GM23338 (cell line): ENCODE measurements at regions not wholly inside any gene's neighbourhood (a gene's known extent, or its start where the extent isn't known, plus 50 kb on each side); places are given as distances from the start of the nearest gene placed in this dataset.

Experiments
- CREB1 ChIP-seq: fragments of 250-450 bp; sonication (Bioruptor Pico); IDR thresholded peaks from 2 replicates; pipeline ENCODE4 v1.5.0; 2020; ENCODE audit warnings: low read depth, mild to moderate bottlenecking, moderate library complexity
- EZH2 ChIP-seq: fragments of 200-600 bp; sonication (generic); IDR thresholded peaks from one replicate; pipeline ENCODE4 v1.8.0; 2017; ENCODE audit warnings: antibody characterized with exemption, mild to moderate bottlenecking, low read depth; ENCODE audit not compliant: unreplicated experiment
- EZH2phosphoT487 ChIP-seq: fragments of 200-600 bp; sonication (generic); IDR thresholded peaks from one replicate; pipeline ENCODE4 v1.8.1; 2018; ENCODE audit warnings: antibody characterized with exemption; ENCODE audit not compliant: unreplicated experiment
- JUNB ChIP-seq: IDR thresholded peaks from one replicate; pipeline ENCODE4 v1.6.1; 2016; ENCODE audit warnings: antibody characterized with exemption; ENCODE audit not compliant: unreplicated experiment
- NANOG ChIP-seq: IDR thresholded peaks from 2 replicates; pipeline ENCODE4 v1.6.1; 2016; ENCODE audit warnings: antibody characterized with exemption, borderline replicate concordance
- POLR2AphosphoS5 ChIP-seq: IDR thresholded peaks from 2 replicates; pipeline ENCODE4 v1.6.1; 2016; ENCODE audit warnings: antibody characterized with exemption, low read depth
- ZNF331 ChIP-seq: fragments of 250-450 bp; sonication (Bioruptor Pico); IDR thresholded peaks from 2 replicates; pipeline ENCODE4 v1.5.0; 2020; ENCODE audit warnings: low read depth, mild to moderate bottlenecking, moderate library complexity
- TF ChIP-seq, protein P1 (sequence below), 2 experiments: fragments of 200-600 bp in 1 of 2; sonication (generic) in 1 of 2; conservative IDR thresholded peaks; 2 replicates each; pipeline versions ENCODE4 v1.5.1 to v1.6.1; 2016 to 2017; ENCODE audit warnings: antibody characterized with exemption in 2 of 2, low read depth in 2 of 2, mild to moderate bottlenecking in 2 of 2, moderate library complexity in 1 of 2
- TF ChIP-seq, protein P2 (sequence below): IDR thresholded peaks from 2 replicates; pipeline ENCODE4 v1.6.1; 2016; ENCODE audit warnings: antibody characterized with exemption
- TF ChIP-seq, protein P3 (sequence below): IDR thresholded peaks from one replicate; pipeline ENCODE4 v1.6.1; 2018; ENCODE audit warnings: antibody characterized with exemption; ENCODE audit not compliant: unreplicated experiment

DNA sequence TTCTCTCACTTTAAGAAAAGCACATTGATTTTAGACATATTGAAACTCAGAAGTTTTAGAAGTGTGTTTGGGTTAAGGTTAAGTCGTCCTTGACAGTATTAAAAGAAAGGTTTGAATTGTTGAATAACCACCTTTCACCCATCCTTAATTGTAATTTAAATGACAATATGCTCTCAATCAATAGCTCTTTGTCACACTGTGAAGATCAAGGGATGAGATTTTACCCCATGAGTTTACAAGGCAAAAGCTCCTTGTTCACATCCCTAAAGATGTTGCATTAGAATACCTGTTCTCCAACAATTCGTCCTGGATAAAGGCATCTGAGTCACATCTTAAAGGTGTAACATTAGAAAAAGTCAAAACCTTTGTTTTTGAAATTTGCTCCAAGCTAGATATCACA is 220.4 kb upstream of the MDFIC2 start:
- TF ChIP-seq, protein P1, sequence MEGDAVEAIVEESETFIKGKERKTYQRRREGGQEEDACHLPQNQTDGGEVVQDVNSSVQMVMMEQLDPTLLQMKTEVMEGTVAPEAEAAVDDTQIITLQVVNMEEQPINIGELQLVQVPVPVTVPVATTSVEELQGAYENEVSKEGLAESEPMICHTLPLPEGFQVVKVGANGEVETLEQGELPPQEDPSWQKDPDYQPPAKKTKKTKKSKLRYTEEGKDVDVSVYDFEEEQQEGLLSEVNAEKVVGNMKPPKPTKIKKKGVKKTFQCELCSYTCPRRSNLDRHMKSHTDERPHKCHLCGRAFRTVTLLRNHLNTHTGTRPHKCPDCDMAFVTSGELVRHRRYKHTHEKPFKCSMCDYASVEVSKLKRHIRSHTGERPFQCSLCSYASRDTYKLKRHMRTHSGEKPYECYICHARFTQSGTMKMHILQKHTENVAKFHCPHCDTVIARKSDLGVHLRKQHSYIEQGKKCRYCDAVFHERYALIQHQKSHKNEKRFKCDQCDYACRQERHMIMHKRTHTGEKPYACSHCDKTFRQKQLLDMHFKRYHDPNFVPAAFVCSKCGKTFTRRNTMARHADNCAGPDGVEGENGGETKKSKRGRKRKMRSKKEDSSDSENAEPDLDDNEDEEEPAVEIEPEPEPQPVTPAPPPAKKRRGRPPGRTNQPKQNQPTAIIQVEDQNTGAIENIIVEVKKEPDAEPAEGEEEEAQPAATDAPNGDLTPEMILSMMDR (conservative IDR thresholded peaks at IDR 0.05; ENCODE audit: low read depth in 2 of 2) = no peak
- TF ChIP-seq POLR2AphosphoS5 = no peak
- TF ChIP-seq EZH2phosphoT487 = no peak
- TF ChIP-seq, protein P2, sequence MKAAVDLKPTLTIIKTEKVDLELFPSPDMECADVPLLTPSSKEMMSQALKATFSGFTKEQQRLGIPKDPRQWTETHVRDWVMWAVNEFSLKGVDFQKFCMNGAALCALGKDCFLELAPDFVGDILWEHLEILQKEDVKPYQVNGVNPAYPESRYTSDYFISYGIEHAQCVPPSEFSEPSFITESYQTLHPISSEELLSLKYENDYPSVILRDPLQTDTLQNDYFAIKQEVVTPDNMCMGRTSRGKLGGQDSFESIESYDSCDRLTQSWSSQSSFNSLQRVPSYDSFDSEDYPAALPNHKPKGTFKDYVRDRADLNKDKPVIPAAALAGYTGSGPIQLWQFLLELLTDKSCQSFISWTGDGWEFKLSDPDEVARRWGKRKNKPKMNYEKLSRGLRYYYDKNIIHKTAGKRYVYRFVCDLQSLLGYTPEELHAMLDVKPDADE = no peak
- TF ChIP-seq, protein P3, sequence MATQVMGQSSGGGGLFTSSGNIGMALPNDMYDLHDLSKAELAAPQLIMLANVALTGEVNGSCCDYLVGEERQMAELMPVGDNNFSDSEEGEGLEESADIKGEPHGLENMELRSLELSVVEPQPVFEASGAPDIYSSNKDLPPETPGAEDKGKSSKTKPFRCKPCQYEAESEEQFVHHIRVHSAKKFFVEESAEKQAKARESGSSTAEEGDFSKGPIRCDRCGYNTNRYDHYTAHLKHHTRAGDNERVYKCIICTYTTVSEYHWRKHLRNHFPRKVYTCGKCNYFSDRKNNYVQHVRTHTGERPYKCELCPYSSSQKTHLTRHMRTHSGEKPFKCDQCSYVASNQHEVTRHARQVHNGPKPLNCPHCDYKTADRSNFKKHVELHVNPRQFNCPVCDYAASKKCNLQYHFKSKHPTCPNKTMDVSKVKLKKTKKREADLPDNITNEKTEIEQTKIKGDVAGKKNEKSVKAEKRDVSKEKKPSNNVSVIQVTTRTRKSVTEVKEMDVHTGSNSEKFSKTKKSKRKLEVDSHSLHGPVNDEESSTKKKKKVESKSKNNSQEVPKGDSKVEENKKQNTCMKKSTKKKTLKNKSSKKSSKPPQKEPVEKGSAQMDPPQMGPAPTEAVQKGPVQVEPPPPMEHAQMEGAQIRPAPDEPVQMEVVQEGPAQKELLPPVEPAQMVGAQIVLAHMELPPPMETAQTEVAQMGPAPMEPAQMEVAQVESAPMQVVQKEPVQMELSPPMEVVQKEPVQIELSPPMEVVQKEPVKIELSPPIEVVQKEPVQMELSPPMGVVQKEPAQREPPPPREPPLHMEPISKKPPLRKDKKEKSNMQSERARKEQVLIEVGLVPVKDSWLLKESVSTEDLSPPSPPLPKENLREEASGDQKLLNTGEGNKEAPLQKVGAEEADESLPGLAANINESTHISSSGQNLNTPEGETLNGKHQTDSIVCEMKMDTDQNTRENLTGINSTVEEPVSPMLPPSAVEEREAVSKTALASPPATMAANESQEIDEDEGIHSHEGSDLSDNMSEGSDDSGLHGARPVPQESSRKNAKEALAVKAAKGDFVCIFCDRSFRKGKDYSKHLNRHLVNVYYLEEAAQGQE = no peak
- TF ChIP-seq CREB1 (CRISPR knock-in tag) = no peak
- TF ChIP-seq EZH2 = no peak
- no peak for TF ChIP-seq JUNB
- TF ChIP-seq NANOG = peak; percentile 91
- TF ChIP-seq ZNF331 (CRISPR knock-in tag) = no peak
